Neural progenitor cell (in vitro differentiated cells): ENCODE measurements at regions not wholly inside any gene's neighbourhood (a gene's known extent, or its start where the extent isn't known, plus 50 kb on each side); places are given as distances from the start of the nearest gene placed in this dataset.
"Not testable (repeated sequence)": the region's sequence is repeated elsewhere in the genome, so short reads cannot be mapped to it uniquely, and the experiment has no call there.

Experiments
- DNase-seq: peaks from one replicate; pipeline ENCODE4 v3.0.0-alpha.2; 2016; ENCODE audit warnings: low spot score
- H2AFZ ChIP-seq: fragments of 200-600 bp; sonication (generic); replicated peaks from 2 replicates; pipeline ENCODE4 v1.6.1; 2016; ENCODE audit warnings: antibody characterized with exemption
- H3F3A ChIP-seq: fragments of 200-600 bp; sonication (generic); 2 replicates; pipeline ENCODE4 v1.6.1; 2016; ENCODE audit warnings: antibody characterized with exemption, low read depth
- H3K27ac ChIP-seq: fragments of 200-600 bp; sonication (generic); 2 replicates; pipeline ENCODE4 v1.5.1; 2016; ENCODE audit warnings: mild to moderate bottlenecking
- H3K27me3 ChIP-seq: fragments of 200-600 bp; sonication (generic); 2 replicates; pipeline ENCODE4 v1.6.1; 2016; ENCODE audit warnings: mild to moderate bottlenecking, moderate library complexity
- H3K36me3 ChIP-seq: fragments of 200-600 bp; sonication (generic); 2 replicates; pipeline ENCODE4 v1.5.1; 2016
- H3K4me1 ChIP-seq: fragments of 200-600 bp; sonication (generic); 2 replicates; pipeline ENCODE4 v1.6.1; 2016; ENCODE audit warnings: mixed run types
- H3K4me2 ChIP-seq: fragments of 200-600 bp; sonication (generic); 2 replicates; pipeline ENCODE4 v1.6.1; 2016
- H3K4me3 ChIP-seq: fragments of 200-600 bp; sonication (generic); 2 replicates; pipeline ENCODE4 v1.5.1; 2016
- H3K79me2 ChIP-seq: fragments of 200-600 bp; sonication (generic); 2 replicates; pipeline ENCODE4 v1.6.1; 2016; ENCODE audit warnings: low read depth
- H3K9ac ChIP-seq: fragments of 200-600 bp; sonication (generic); 2 replicates; pipeline ENCODE4 v1.6.1; 2016
- H3K9me3 ChIP-seq: fragments of 200-600 bp; sonication (generic); 2 replicates; pipeline ENCODE4 v1.5.1; 2016; ENCODE audit warnings: low read depth
- H4K20me1 ChIP-seq: fragments of 200-600 bp; sonication (generic); 2 replicates; pipeline ENCODE4 v1.6.1; 2016; ENCODE audit warnings: low read depth
- H3K27ac Mint-ChIP-seq: 3 replicates; pipeline ENCODE4 v1.8.0; 2021; ENCODE audit warnings: mixed read lengths
- H3K27me3 Mint-ChIP-seq: 2 replicates; pipeline ENCODE4 v1.8.0; 2022; ENCODE audit warnings: low read depth, mild to moderate bottlenecking, inconsistent platforms, moderate library complexity, mixed read lengths; ENCODE audit not compliant: insufficient read depth
- H3K36me3 Mint-ChIP-seq: 3 replicates; pipeline ENCODE4 v1.8.0; 2021; ENCODE audit warnings: mixed read lengths
- H3K4me1 Mint-ChIP-seq: 3 replicates; pipeline ENCODE4 v1.8.0; 2021; ENCODE audit warnings: mixed read lengths
- H3K4me3 Mint-ChIP-seq: 3 replicates; pipeline ENCODE4 v1.8.0; 2021; ENCODE audit warnings: mild to moderate bottlenecking, moderate library complexity, mixed read lengths
- H3K9me3 Mint-ChIP-seq: 3 replicates; pipeline ENCODE4 v1.8.0; 2020; ENCODE audit warnings: mixed read lengths
- EZH2 ChIP-seq: fragments of 200-600 bp; sonication (generic); IDR thresholded peaks from 2 replicates; pipeline ENCODE4 v1.6.1; 2017; ENCODE audit warnings: antibody characterized with exemption, mild to moderate bottlenecking, moderate library complexity
- EZH2phosphoT487 ChIP-seq: fragments of 200-600 bp; sonication (generic); IDR thresholded peaks from 2 replicates; pipeline ENCODE4 v1.6.1; 2017; ENCODE audit warnings: antibody characterized with exemption
- TF ChIP-seq, protein P1 (sequence below): fragments of 200-600 bp; sonication (generic); IDR thresholded peaks from 2 replicates; pipeline ENCODE4 v1.5.1; 2017; ENCODE audit warnings: antibody characterized with exemption, mild to moderate bottlenecking

DNA sequence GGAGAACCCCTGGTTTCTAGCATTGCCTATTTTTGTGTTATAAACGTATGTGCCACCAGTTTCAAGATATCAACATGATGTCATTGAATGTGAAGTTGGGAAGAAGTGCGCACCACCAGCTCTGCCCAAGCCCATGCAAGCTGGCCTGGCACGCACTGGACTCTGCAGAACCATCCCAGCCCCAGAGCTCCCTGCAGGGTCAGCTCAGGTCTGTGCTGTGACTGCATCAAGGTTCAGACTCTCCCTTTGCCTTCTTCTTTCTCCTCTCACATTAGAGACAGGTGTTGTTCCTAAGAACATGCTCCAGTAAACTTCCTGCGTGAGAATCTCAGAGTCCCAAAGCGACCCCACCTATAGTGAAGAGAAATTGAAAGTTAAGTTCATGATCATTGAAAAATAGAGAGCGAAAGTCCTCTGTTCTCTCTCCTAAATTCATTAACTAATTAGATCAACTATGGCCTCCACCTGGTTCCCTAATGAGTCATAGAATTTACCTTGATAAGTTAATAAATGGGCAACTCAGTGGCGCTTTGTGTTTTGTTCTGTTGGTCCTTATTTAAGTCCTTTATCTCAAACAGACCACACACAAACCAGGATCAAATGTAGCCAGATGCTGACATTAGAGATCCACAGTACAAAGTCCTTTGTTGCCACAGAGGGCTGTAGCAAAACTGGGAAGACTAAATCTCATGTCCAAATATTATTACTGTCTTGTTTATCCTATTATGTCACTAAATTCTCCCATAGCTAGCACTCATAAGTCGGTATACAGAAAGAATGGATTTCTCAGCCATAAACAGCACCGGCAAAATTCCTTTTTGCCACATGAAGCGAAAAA lies 432.3 kb downstream of the STK39 start:
- no peaks in the 10 kb centered on the region for H3K9me3 ChIP-seq
- Mint-ChIP-seq H3K27ac (no peak overlapping the region), H3K9me3 (peaks cover 4% of the 10 kb centered on the region), H3K36me3 (peaks cover 4% of the 10 kb centered on the region), H3K4me3 (no peak overlapping the region), H3K4me1 (no peaks in the 10 kb centered on the region), H3K27me3 (no peaks in the 10 kb centered on the region)
- no peak for TF ChIP-seq EZH2
- no peak for TF ChIP-seq EZH2phosphoT487
- TF ChIP-seq, protein P1, sequence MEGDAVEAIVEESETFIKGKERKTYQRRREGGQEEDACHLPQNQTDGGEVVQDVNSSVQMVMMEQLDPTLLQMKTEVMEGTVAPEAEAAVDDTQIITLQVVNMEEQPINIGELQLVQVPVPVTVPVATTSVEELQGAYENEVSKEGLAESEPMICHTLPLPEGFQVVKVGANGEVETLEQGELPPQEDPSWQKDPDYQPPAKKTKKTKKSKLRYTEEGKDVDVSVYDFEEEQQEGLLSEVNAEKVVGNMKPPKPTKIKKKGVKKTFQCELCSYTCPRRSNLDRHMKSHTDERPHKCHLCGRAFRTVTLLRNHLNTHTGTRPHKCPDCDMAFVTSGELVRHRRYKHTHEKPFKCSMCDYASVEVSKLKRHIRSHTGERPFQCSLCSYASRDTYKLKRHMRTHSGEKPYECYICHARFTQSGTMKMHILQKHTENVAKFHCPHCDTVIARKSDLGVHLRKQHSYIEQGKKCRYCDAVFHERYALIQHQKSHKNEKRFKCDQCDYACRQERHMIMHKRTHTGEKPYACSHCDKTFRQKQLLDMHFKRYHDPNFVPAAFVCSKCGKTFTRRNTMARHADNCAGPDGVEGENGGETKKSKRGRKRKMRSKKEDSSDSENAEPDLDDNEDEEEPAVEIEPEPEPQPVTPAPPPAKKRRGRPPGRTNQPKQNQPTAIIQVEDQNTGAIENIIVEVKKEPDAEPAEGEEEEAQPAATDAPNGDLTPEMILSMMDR, result no peak
- H4K20me1 ChIP-seq, result no peaks in the 10 kb centered on the region
- no peak for DNase-seq
- no peak overlapping the region for H2AFZ ChIP-seq
- H3K36me3 ChIP-seq, result no peaks in the 10 kb centered on the region
- H3K4me3 ChIP-seq, result no peak overlapping the region
- H3K27ac ChIP-seq, result no peak overlapping the region
- H3F3A ChIP-seq, result no peaks in the 10 kb centered on the region
- H3K79me2 ChIP-seq, result no peaks in the 10 kb centered on the region
- H3K4me1 ChIP-seq, result no peaks in the 10 kb centered on the region
- no peak overlapping the region for H3K9ac ChIP-seq
- no peaks in the 10 kb centered on the region for H3K27me3 ChIP-seq
- no peak overlapping the region for H3K4me2 ChIP-seq

DNA sequence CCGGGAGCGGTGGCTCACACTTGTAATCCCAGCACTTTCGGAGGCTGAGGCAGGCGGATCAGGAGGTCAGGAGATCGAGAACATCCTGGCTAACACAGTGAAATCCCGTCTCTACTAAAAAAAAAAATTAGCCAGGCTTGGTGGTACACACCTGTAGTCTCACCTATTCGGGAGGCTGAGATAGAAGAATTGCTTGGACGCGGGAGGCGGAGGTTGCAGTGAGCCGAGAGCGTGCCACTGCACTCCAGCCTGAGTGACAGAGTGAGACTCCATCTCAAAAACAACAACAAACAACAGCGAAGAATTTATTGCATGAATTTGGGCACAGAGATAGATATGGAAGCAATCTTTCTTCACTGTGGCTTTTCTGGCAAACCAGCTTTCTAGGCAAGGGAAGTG lies 432.9 kb downstream of the STK39 start:
- H3K79me2 ChIP-seq, H3K9me3 ChIP-seq, H3K4me2 ChIP-seq, H3F3A ChIP-seq, H3K36me3 Mint-ChIP-seq, H3K4me3 ChIP-seq, H4K20me1 ChIP-seq, H3K4me1 ChIP-seq, H3K27me3 ChIP-seq, H2AFZ ChIP-seq, H3K27ac ChIP-seq, H3K36me3 ChIP-seq, H3K9ac ChIP-seq, DNase-seq, H3K4me1 Mint-ChIP-seq, H3K4me3 Mint-ChIP-seq, H3K9me3 Mint-ChIP-seq, H3K27me3 Mint-ChIP-seq, H3K27ac Mint-ChIP-seq: not testable (repeated sequence)

GRCh38 chr2:167809799-167810198 lies 437.6 kb downstream of the STK39 start:
- not testable (repeated sequence) for H3K27me3 Mint-ChIP-seq, H3K27ac Mint-ChIP-seq, H3K4me3 Mint-ChIP-seq, H4K20me1 ChIP-seq, H3K27ac ChIP-seq, H3K4me3 ChIP-seq, H3K36me3 ChIP-seq, H2AFZ ChIP-seq, H3K4me2 ChIP-seq, H3K9ac ChIP-seq, H3K4me1 Mint-ChIP-seq, H3K27me3 ChIP-seq, H3K4me1 ChIP-seq, H3K36me3 Mint-ChIP-seq, H3K9me3 ChIP-seq, H3K79me2 ChIP-seq, DNase-seq, H3F3A ChIP-seq
- H3K9me3 Mint-ChIP-seq, result peaks cover 19% of the 10 kb centered on the region

- Histone ChIP-seq H3K4me1 (peaks cover 16% of the 10 kb centered on the region), H3K79me2 (no peaks in the 10 kb centered on the region), H3K36me3 (no peaks in the 10 kb centered on the region), H3K4me3 (no peak overlapping the region), H3K27ac (no peak overlapping the region), H3K27me3 (no peaks in the 10 kb centered on the region), H3K9me3 (no peaks in the 10 kb centered on the region), H2AFZ (no peak overlapping the region), H4K20me1 (no peaks in the 10 kb centered on the region), H3K4me2 (no peak overlapping the region), H3F3A (no peaks in the 10 kb centered on the region), H3K9ac (no peak overlapping the region)
- no peak for DNase-seq
- Mint-ChIP-seq H3K4me1 (peaks cover 10% of the 10 kb centered on the region), H3K27me3 (peaks cover 5% of the 10 kb centered on the region), H3K9me3 (peaks cover 13% of the 10 kb centered on the region), H3K36me3 (peaks cover under 1% of the 10 kb centered on the region), H3K4me3 (no peak overlapping the region), H3K27ac (no peak overlapping the region)
- no peak for TF ChIP-seq EZH2phosphoT487
- no peak for TF ChIP-seq EZH2
- TF ChIP-seq, protein P1, result no peak
Measured at GRCh38 chr2:167803449-167803988, 443.9 kb downstream of the STK39 start.
